Dermis microvascular lymphatic vessel endothelial cell (primary cell): ENCODE measurements at regions not wholly inside any gene's neighbourhood (a gene's known extent, or its start where the extent isn't known, plus 50 kb on each side); places are given as distances from the start of the nearest gene placed in this dataset.
"Not testable (repeated sequence)": the region's sequence is repeated elsewhere in the genome, so short reads cannot be mapped to it uniquely, and the experiment has no call there.

Source experiments
- DNase-seq, 2 donors: peaks; one replicate each; pipeline versions ENCODE4 v3.0.0 to v3.0.0-alpha.2; 2010; ENCODE audit warnings: low read depth in 2 of 2

DNA sequence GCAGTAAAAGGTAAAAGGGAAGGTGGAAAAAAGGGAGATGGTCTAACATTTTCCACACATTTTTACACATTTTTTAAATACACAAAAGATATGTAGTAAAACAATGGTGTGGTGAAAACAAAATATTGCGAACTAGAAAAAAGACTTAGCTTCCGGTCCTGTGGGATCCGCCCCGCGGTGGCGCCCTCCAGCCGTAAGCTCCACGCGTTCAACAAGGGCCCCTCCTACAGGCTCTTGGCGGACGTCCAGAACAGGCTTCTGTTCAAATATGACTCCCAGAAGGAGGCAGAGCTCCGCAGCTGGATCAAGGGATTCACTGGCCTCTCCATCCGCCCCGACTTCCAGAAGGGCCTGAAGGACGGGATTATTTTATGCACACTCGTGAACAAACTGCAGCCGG is 134.1 kb upstream of the TEKT4 start:
- not testable (repeated sequence) for DNase-seq

DNA sequence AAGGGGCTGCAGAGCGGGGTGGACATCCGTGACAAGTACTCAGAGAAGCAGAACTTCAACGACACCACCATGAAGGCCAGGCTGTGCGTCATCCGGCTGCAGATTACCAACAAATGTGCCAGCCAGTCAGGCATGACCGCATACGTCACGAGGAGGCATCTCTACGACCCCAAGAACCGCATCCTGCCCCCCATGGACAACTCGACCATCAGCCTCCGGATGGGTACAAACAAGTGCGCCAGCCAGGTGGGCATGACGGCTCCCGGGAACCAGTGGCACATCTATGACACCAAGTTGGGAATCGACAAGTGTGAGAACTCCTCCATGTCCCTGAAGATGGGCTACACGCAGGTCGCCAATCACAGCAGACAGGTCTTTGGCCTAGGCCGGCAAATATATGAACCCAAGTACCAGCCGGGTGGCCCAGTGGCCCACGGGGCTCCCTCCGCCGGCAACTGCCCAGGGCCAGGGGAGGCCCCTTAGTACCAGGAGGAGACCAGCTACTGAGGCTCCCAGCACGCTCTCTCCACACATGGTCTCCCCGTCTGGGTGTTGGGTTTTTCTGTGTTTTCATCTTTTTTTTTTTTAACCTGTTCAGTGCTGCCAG is 133.4 kb upstream of the TEKT4 start:
- not testable (repeated sequence) for DNase-seq

DNA sequence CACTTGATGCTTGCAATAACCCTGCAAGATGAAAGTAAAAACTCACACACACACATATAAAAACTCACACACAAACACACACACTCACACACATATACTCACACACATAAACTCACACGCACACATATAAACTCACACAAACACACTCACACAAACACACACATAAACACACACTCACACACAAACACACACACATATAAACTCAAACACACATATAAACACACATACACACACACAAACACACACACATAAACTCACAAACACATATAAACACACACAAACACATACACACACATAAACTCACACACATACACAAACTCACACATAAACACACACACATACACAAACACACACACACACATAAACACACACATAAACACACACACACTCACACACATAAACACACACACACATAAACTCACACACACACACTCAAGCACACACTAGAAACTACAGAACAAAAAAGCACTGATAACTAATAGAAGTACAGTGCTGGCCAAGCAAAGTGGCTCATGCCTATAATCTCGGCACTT is 117.7 kb upstream of the TEKT4 start:
- DNase-seq: no peak

DNA sequence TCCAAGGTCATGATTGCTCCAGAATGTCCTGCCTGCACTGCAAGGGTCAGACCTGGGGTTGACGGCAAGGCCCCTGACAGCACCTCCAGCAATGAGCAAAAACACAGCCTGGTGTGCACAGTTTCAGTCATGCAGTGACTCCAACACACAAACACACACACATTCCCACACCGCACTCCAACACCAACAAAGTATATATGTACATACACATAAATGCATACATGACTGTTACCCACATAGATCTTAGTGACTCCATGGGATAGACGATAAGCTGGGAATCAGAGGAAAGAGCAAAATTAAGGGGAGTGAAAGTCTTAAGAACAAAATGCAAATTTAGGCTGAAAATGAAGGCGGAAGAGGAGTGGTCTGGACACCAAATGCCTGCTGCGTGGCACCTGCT is 112.7 kb upstream of the TEKT4 start:
- DNase-seq: no peak

DNA sequence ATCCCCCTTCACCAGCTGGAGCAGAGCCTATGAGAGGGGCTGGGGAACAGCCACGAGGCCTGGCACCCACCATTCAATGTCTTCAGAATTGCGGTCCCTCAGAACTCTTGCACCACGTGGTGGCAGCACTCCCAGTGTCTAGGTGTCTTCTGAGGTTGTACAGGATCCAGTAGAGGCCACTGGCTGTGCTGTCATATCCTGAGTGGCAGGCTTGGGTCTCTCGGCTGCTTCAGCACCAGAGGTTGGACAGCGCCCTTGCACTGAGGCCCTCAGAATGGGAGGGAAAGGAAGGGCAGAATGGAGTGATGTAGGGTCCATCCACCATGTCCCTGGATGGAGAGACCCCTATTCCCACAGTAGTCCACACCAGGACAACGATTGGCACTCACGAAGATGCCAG is 112.0 kb upstream of the TEKT4 start:
- no peak for DNase-seq

DNA sequence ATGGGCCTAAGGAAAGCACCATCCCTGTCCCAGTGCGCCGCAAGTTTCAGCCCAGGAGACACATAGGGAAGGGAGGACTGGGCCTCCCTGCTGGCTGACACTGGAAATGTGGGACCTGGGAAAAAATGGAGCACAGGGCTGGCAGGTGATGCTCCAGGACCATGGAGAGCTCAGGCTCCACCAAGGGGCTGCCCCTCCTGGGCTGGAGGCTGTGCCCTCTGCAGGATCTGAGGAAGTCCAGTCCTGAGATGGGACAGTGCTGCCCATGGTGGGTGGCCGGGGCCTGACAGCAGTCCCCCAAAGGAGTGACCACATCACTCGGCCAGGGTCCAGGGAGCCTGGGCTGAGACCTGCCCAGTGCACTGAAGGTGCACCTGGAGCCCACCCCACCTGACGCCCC is 108.6 kb upstream of the TEKT4 start:
- no peak for DNase-seq

DNA sequence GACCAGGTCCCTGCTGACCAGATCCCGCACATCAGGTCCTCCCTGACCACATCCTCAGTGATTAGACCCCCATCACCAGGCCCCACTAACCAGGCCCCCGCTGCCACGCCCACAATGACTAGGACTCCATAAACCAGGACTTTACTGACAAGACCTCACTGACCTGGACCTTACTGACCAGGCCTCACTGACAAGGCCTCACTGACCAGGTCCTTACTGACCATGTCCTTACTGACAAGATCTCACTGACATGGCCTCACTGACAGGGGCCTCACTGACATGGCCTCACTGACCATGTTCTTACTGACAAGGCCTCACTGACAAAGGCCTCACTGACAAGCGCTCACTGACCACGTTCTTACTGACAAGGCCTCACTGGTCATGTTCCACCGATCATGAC is 107.9 kb upstream of the TEKT4 start:
- no peak for DNase-seq

DNA sequence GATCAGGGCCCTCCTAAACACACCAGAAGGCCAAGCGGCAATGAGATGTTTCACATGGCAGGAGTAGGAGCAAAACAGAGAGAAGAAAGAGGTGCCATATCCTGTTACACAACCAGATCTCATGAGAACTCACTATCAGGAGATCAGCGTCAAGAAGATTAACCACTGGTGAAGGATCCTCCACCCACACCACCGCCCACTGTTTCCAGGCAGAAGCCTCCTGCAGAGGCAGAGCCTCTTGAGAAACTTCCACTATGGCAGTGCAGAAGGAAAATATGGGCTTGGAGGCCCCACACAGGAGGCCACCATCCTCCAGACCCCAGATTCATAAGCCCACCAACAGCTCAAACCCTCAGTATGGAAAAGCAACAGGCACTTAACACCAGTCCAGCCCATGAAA is 106.9 kb upstream of the TEKT4 start:
- not testable (repeated sequence) for DNase-seq

DNA sequence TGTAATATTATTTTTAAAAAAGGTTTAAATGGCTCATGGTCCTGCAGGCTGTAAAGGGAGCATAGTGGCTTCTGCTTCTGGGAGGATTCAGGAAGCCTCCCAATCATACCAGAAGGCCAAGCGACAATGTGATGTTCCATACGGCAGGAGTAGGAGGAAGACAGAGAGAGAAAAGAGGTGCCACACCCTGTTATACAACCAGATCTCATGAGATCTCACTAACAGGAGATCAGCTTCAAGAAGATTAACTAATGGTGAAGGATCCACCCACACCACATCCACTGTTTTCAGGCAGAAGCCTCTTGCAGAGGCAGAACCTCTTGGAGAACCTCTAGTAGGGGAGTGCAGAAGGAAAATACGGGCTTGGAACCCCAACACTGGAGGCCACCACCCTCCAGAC is 103.9 kb upstream of the TEKT4 start:
- DNase-seq: no peak

DNA sequence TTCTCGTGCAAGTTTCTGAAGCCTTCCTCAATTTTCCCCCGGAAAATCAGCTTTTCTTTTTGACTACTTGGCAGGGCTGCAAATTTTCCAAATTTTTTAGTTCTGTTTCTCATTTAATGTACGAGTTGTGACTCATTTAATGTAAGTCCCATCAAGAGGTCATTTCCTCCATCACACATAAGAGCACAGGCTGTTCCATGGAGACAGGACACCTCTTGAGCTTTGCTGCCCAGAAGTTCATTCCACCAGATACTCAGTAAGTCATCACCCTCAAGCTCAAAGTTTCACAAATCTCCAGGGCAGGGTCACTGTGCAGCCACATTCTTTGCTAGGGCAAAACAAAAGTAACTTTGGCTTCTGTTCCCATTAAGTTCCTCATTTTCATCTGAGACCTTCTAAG is 101.5 kb upstream of the TEKT4 start:
- DNase-seq: no peak

DNA sequence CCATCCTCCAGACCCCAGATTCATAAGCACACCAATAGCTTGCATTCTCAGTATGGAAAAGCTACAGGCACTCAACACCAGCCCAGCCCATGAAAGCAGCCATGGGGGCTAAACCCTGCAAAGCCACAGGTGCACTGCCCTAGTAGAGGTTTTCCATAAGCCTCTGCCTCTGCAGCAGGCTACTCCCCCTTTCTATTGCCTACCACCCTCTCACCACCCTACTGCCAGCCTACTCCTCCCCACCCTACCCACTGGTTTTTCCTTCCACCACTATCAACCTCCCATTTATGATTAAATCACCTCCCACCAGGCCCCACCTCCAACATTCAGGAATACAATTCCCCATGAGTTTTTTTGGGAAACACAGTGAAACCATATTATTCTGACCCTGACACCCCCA is 96.4 kb upstream of the TEKT4 start:
- DNase-seq: no peak

DNA sequence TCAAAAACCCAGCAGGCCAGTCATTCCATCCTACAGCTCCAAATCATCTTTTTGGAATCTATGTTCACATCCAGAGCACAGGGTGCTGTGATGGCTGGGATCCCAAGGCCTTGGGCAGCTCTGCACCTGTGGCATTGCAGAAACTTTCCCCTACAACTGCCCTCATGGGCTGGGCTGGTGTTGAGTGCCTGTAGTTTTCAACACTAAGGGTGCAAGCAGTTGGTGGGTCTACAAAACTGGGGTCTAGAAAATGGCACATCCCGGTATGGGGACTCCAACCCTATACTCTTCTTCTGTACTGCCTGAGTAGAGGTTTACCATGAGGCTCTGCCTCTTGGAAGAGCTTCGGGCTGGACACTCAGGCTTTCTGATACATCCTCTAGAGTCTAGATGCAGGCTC is 95.2 kb upstream of the TEKT4 start:
- DNase-seq: no peak

DNA sequence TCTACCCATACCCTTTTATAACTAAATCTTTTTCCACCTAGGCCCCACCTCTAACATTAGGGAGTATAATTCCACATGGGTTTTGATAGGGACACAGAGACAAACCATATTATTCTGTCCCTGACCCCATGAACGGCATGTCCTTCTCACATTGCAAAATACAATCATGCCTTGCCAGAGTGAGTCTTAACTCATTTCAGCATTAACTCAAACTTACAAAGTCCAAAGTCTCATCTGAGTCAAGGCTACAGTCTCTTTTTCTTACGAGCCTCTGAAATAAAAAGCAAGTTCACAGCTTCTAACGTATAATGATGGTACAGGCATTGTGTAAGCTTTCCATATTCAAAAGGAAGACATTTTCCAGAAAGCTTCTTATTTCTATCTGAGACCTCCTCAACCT is 86.1 kb upstream of the TEKT4 start:
- not testable (repeated sequence) for DNase-seq

DNA sequence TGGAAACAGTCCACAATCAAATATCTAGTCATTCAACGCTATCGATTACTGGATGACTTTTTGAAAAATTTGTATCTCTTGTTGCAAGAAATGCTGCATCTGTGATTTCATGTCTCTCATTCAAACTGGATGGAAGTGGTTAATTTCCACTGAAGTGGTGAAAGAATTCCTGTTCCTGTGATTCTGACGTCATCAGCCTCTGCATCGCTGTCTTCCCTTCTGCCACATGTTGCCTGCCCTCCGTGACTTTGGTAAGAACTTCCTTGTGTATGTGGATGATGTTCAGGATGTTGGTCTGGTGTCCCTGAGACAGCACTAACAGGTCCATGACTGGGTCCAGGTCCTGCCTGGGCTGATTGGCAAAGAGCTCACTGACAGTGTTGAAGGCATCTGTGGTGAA is 84.8 kb upstream of the TEKT4 start:
- not testable (repeated sequence) for DNase-seq

DNA sequence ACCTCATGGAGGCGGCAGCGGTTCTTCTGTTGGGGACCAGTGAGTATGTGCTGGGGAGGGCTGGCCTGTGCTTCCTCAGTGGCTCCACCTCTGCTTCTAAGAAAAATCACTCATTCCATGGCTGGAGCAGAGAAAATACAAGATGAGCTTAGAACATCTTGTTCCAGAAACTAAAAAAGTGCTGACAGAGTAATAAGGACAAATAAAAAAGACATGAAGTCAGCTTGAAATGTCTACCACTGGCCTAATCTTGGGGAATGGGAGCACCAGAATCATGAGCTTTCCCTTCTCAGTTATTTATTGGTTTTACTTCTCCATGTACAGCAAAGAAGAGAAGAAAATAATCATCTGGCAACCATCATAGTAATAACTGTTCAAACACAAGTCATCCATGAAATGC is 81.1 kb upstream of the TEKT4 start:
- not testable (repeated sequence) for DNase-seq

DNA sequence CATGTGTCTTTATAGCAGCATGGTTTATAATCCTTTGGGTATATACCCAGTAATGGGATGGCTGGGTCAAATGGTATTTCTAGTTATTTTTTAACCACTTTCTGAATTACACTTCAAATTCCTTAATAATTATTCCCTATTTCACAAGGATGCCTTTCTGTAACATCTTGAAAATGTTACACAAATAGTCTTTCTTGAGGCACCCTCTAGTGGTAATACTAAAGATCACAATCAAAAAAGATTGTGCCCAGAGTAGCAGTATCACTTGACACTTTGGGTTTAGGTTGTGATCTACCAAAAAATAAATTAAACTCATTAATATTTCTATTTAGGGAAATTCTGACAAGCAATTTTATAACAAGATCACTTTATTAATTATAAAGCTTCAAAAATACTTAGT is 74.0 kb upstream of the TEKT4 start:
- DNase-seq: peak in 1 of 2 donors; percentile 4
